ENCODE measurements at regions not wholly inside any gene's neighbourhood (a gene's known extent, or its start where the extent isn't known, plus 50 kb on each side); places are given as distances from the start of the nearest gene placed in this dataset.

DNA sequence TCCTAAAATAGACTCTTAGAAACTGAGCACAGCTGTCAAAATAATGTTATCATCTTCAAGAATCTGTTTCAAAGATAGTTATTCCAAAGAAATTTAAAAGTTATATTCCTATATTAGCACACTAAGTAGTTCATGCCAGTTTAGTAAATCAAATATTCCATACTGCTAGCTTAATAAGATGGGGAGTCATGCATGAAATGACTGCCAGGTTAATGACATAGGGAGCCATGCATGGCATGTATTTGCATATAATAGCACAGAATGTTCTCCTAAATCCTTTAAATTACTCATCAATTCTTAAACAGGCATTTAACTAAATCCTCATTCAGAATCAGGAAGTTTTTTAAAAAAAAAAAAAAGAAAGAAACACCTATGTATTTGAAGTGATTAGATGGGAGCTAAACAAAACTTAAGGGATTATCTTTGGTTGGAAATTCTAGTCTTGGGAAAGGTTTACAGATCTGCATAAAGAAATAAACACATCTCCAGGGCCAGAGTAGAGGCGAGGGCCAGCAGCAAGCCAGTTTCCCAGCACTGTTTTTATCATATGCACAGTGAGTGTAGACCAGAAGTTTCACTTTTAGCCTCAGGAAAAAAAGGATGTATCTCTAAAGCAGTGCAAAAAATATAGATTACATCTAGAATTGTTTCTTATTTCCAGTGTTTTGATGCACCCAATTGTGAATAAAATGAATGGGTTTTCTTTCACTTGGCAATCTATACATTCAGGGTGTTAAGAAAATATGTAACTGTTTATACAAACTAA is 366.4 kb upstream of the AGTR1 start:
- Histone ChIP-seq H3K9ac (ENCODE audit: control insufficient read depth, extremely low read depth, insufficient read depth, low read length) (no peak overlapping the region), H3K79me2 (ENCODE audit: control insufficient read depth, insufficient read depth, low read length) (no peaks in the 10 kb centered on the region), H4K20me1 (ENCODE audit: control insufficient read depth, extremely low read depth, insufficient read depth, low read length) (no peaks in the 10 kb centered on the region), H3K36me3 (ENCODE audit: control insufficient read depth in 2 of 2, extremely low read depth in 1 of 2, insufficient read depth in 2 of 2, low read length in 2 of 2) (no peaks in the 10 kb centered on the region), H3K4me2 (ENCODE audit: control insufficient read depth, extremely low read depth, insufficient read depth, low read depth, low read length) (no peak overlapping the region), H3K4me3 (ENCODE audit: control insufficient read depth in 2 of 3, extremely low read depth in 1 of 3, insufficient read depth in 2 of 3, low read depth in 1 of 3, low read length in 3 of 3) (no peak overlapping the region), H3K4me1 (ENCODE audit: control insufficient read depth, extremely low read depth, insufficient read depth, low read length) (no peaks in the 10 kb centered on the region), H3K27me3 (ENCODE audit: control insufficient read depth, extremely low read depth, insufficient read depth, low read length) (no peaks in the 10 kb centered on the region), H3K9me1 (ENCODE audit: control insufficient read depth, extremely low read depth, insufficient read depth, low read length) (no peaks in the 10 kb centered on the region), H3K9me3 (ENCODE audit: control insufficient read depth, low read depth, low read length) (no peaks in the 10 kb centered on the region), H3K27ac (ENCODE audit: control insufficient read depth, insufficient read depth, low read length) (no peak overlapping the region), H2AFZ (ENCODE audit: control insufficient read depth, low read length) (no peak overlapping the region)
- dilution Hi-C loops (cut with MboI; ENCODE audit: extremely low pct_ligation_motif_present, low sequenced_read_pairs): no loop called here
- DNase-seq (ENCODE audit: low read depth, low spot score) (no peak), FAIRE-seq (no peak)
- TF ChIP-seq EZH2 (IDR thresholded peaks at IDR 0.05; ENCODE audit: low read length): no peak
- TF ChIP-seq, protein P1, sequence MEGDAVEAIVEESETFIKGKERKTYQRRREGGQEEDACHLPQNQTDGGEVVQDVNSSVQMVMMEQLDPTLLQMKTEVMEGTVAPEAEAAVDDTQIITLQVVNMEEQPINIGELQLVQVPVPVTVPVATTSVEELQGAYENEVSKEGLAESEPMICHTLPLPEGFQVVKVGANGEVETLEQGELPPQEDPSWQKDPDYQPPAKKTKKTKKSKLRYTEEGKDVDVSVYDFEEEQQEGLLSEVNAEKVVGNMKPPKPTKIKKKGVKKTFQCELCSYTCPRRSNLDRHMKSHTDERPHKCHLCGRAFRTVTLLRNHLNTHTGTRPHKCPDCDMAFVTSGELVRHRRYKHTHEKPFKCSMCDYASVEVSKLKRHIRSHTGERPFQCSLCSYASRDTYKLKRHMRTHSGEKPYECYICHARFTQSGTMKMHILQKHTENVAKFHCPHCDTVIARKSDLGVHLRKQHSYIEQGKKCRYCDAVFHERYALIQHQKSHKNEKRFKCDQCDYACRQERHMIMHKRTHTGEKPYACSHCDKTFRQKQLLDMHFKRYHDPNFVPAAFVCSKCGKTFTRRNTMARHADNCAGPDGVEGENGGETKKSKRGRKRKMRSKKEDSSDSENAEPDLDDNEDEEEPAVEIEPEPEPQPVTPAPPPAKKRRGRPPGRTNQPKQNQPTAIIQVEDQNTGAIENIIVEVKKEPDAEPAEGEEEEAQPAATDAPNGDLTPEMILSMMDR (optimal IDR thresholded peaks at IDR 0.05 in 1 of 3, IDR thresholded peaks at IDR 0.05 in 1 of 3, conservative IDR thresholded peaks at IDR 0.05 in 1 of 3; ENCODE audit: extremely low read depth in 1 of 3, insufficient read depth in 2 of 3, low read length in 3 of 3): no peak

DNA sequence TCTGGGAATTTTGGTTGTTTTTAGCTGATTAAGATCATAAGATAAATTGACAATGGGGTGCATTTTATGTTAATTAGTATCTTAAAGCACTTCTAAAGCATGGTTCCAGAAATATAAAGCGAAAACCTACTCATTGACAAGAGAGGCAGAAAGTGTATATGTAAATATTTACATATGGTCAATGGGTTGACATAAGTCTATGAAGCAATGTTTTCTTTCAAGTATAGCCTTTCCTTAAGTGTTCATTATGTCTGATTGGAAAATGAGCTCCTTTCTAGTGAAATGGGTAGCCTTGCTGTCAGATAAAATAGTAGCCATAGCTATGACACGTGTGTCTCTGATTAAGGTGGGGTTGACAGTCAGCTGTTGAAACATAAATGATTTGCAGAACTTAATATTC is 365.2 kb upstream of the AGTR1 start:
- DNase-seq (ENCODE audit: low read depth, low spot score): no peak
- H3K9me1 ChIP-seq (ENCODE audit: control insufficient read depth, extremely low read depth, insufficient read depth, low read length): no peaks in the 10 kb centered on the region
- no peaks in the 10 kb centered on the region for H3K9me3 ChIP-seq (ENCODE audit: control insufficient read depth, low read depth, low read length)
- H3K27me3 ChIP-seq (ENCODE audit: control insufficient read depth, extremely low read depth, insufficient read depth, low read length): no peaks in the 10 kb centered on the region
- H2AFZ ChIP-seq (ENCODE audit: control insufficient read depth, low read length): no peak overlapping the region
- no peak overlapping the region for H3K4me2 ChIP-seq (ENCODE audit: control insufficient read depth, extremely low read depth, insufficient read depth, low read depth, low read length)
- H3K9ac ChIP-seq (ENCODE audit: control insufficient read depth, extremely low read depth, insufficient read depth, low read length): no peak overlapping the region
- H3K4me3 ChIP-seq (ENCODE audit: control insufficient read depth in 2 of 3, extremely low read depth in 1 of 3, insufficient read depth in 2 of 3, low read depth in 1 of 3, low read length in 3 of 3): no peak overlapping the region
- H4K20me1 ChIP-seq (ENCODE audit: control insufficient read depth, extremely low read depth, insufficient read depth, low read length): no peaks in the 10 kb centered on the region
- TF ChIP-seq EZH2 (IDR thresholded peaks at IDR 0.05; ENCODE audit: low read length): no peak
- TF ChIP-seq, protein P1 (optimal IDR thresholded peaks at IDR 0.05 in 1 of 3, IDR thresholded peaks at IDR 0.05 in 1 of 3, conservative IDR thresholded peaks at IDR 0.05 in 1 of 3; ENCODE audit: extremely low read depth in 1 of 3, insufficient read depth in 2 of 3, low read length in 3 of 3): no peak
- no peaks in the 10 kb centered on the region for H3K4me1 ChIP-seq (ENCODE audit: control insufficient read depth, extremely low read depth, insufficient read depth, low read length)
- no peak overlapping the region for H3K27ac ChIP-seq (ENCODE audit: control insufficient read depth, insufficient read depth, low read length)
- FAIRE-seq: no peak
- no peaks in the 10 kb centered on the region for H3K36me3 ChIP-seq (ENCODE audit: control insufficient read depth in 2 of 2, extremely low read depth in 1 of 2, insufficient read depth in 2 of 2, low read length in 2 of 2)
- dilution Hi-C loops (cut with MboI; ENCODE audit: extremely low pct_ligation_motif_present, low sequenced_read_pairs): no loop called here
- H3K79me2 ChIP-seq (ENCODE audit: control insufficient read depth, insufficient read depth, low read length): no peaks in the 10 kb centered on the region

Measured in keratinocyte (primary cell).